HG03565 (cell line): ENCODE measurements at regions not wholly inside any gene's neighbourhood (a gene's known extent, or its start where the extent isn't known, plus 50 kb on each side); places are given as distances from the start of the nearest gene placed in this dataset.

Experiments
- ATAC-seq: cut with Tn5 transposase; IDR thresholded peaks from one replicate; pipeline ENCODE4 v1.9.1; 2021; ENCODE audit warnings: mild to moderate bottlenecking, moderate library complexity; ENCODE audit not compliant: unreplicated experiment

- no peak for ATAC-seq
Measured at GRCh38 chr5:3002230-3002629, 250.8 kb upstream of the IRX2 start.

- ATAC-seq: no peak
Measured at GRCh38 chr5:3000631-3001030, 249.2 kb upstream of the IRX2 start.

GRCh38 chr5:2999926-3000325, 248.4 kb upstream of the IRX2 start:
- ATAC-seq: no peak

- no peak for ATAC-seq
Measured at GRCh38 chr5:2998106-2998505, 246.6 kb upstream of the IRX2 start.

- no peak for ATAC-seq
Measured at GRCh38 chr5:2997179-2997578, 245.7 kb upstream of the IRX2 start.

- no peak for ATAC-seq
Measured at GRCh38 chr5:2996687-2997086, 245.2 kb upstream of the IRX2 start.

GRCh38 chr5:2996248-2996647, 244.8 kb upstream of the IRX2 start:
- no peak for ATAC-seq

GRCh38 chr5:2995667-2996066, 244.2 kb upstream of the IRX2 start:
- no peak for ATAC-seq

GRCh38 chr5:2995035-2995434, 243.6 kb upstream of the IRX2 start:
- ATAC-seq: no peak

- no peak for ATAC-seq
Measured at GRCh38 chr5:2993771-2994170, 242.3 kb upstream of the IRX2 start.

- no peak for ATAC-seq
Measured at GRCh38 chr5:2993301-2993700, 241.8 kb upstream of the IRX2 start.

GRCh38 chr5:2992806-2993205, 241.3 kb upstream of the IRX2 start:
- ATAC-seq: no peak

- no peak for ATAC-seq
Measured at GRCh38 chr5:2991884-2992283, 240.4 kb upstream of the IRX2 start.

- ATAC-seq: no peak
Measured at GRCh38 chr5:2989517-2989916, 238.0 kb upstream of the IRX2 start.

GRCh38 chr5:2986301-2986700, 234.8 kb upstream of the IRX2 start:
- ATAC-seq: no peak

- ATAC-seq: no peak
Measured at GRCh38 chr5:2985718-2986117, 234.2 kb upstream of the IRX2 start.

- no peak for ATAC-seq
Measured at GRCh38 chr5:2983583-2984300, 232.3 kb upstream of the IRX2 start.

GRCh38 chr5:2981652-2982051, 230.2 kb upstream of the IRX2 start:
- no peak for ATAC-seq

GRCh38 chr5:2981035-2981434, 229.6 kb upstream of the IRX2 start:
- no peak for ATAC-seq

GRCh38 chr5:2960294-2960693, 208.8 kb upstream of the IRX2 start:
- no peak for ATAC-seq

GRCh38 chr5:2958976-2959375, 207.5 kb upstream of the IRX2 start:
- ATAC-seq: no peak

GRCh38 chr5:2948875-2949274, 197.4 kb upstream of the IRX2 start:
- ATAC-seq: no peak

GRCh38 chr5:2946315-2946714, 194.8 kb upstream of the IRX2 start:
- ATAC-seq: no peak
